Motor neuron (in vitro differentiated cells): ENCODE measurements at regions not wholly inside any gene's neighbourhood (a gene's known extent, or its start where the extent isn't known, plus 50 kb on each side); places are given as distances from the start of the nearest gene placed in this dataset.
"Not testable (repeated sequence)": the region's sequence is repeated elsewhere in the genome, so short reads cannot be mapped to it uniquely, and the experiment has no call there.

ENCODE experiments used
- ATAC-seq, 8 experiments: fragments of 200-7000 bp; cut with Tn5 transposase; replicated peaks in 6 of 8; 2 replicates each; pipeline ENCODE4 v1.8.0; 2021; ENCODE audit warnings: mild to moderate bottlenecking in 8 of 8, moderate library complexity in 8 of 8
- H3K27ac ChIP-seq, 2 donors: fragments of 250-450 bp; sonication (Bioruptor Pico); 2 replicates each; pipeline ENCODE4 v1.9.0; 2021; ENCODE audit warnings: antibody characterized with exemption in 2 of 2, mild to moderate bottlenecking in 2 of 2, moderate library complexity in 1 of 2
- H3K4me1 ChIP-seq, 2 donors: fragments of 250-450 bp; sonication (Bioruptor Pico); replicated peaks in 1 of 2; 2 replicates each; pipeline ENCODE4 v1.6.1; 2021; ENCODE audit warnings: antibody characterized with exemption in 2 of 2, mild to moderate bottlenecking in 2 of 2, moderate library complexity in 1 of 2
- H3K4me3 ChIP-seq, 5 donors: fragments of 250-450 bp; sonication (Bioruptor Pico); 2 replicates each; pipeline ENCODE4 v1.9.0; 2021; ENCODE audit warnings: antibody characterized with exemption in 5 of 5, mild to moderate bottlenecking in 5 of 5, moderate library complexity in 4 of 5
- WGBS, 10 experiments: fragments of 450-650 bp; shearing (Covaris generic); methylation state at CpG; one replicate each; pipeline ENCODE4 v1.0.0; 2022; 5-methylcytosine and 5-hydroxymethylcytosine counted together
- in situ Hi-C, 9 experiments: fragments of 400-800 bp; cut with MboI; loops; one replicate each; pipeline ENCODE4 v1.15.0; 2021; ENCODE audit warnings: low sequenced_read_pairs in 9 of 9, low pct_unique_long_range_greater_than_20kb in 2 of 9; ENCODE audit not compliant: unreplicated experiment in 9 of 9

DNA sequence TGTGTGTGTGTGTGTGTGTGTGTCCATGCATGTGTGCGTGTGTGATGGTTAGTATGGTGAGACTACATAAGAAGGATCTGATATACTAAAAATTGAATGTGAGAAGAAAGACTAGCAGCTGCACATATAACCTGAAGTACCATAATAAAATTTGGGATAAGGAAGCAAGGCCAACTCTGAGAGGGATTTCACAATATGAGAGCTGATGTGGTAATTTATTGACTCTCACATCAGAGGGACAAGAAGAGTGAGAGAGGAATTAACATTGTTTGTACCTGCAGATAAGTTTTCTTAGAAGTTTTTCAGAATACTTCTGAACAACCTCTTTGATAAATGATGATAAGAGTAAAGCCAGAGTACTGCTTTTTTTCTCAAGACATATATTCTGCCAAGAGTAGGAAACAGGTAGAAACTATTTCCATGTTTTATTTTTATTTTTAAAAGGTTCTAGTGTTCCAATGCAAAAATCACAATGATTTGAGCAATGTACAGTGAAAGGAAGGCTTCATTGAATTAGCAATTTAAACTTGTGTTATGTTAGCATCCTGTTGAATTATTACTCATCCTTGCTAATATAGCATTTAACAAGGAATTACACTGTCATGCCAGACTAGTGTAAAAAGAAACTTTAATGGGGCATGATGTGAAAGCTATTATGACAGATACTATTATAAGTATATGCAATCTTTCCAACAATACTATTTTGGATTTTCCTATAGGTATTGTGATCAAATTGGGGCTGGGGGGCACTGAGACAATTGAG, 415.5 kb upstream of the ARPP21 start:
- no peak overlapping the region for H3K27ac ChIP-seq
- WGBS, 10 experiments, result 0 to 83% (median 77%) methylated on average over 1 of the region's 1 CpG; no CpG with 5 or more reads in 5 of the 10 experiments
- peak in 3 of 8 experiments; percentile 47 to 68 (median 56) for ATAC-seq
- in situ Hi-C loops, result no loop called here
- H3K4me1 ChIP-seq, result no peaks in the 10 kb centered on the region
- H3K4me3 ChIP-seq, result no peak overlapping the region

DNA sequence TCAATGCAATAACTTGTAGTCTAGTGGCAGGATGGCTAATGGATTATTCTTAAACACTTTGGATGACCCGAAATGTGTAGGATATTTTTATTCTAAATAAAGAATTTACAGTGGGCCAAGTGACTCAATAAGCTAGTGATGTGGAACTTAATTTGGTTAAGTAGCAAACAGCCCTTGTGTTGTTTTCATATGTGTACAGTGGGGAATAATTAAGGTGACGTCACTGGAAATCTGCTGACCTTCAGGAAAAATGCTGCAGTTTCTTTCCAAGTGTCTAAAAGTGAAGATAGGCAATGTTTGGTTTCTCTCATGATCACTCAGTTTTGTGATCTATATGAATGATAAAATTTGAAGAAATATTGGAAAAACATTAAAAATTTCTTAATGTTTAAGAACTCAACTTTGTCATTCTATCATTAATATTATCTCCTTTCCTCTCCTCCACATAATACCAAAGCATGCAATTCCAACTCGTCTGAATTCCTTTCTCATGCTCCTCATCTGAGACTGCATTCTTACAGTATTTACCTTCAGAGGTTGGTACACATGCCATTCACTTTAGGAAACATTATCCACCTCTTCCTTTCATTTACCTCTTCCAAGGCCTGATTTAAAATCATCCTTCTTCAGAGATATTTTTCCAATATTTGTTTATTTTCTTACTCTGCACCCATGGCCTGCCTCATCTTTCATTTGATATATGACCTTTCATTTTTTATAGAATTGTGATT, 414.6 kb upstream of the ARPP21 start:
- ATAC-seq, result peak in 2 of 8 experiments; percentile 57
- Histone ChIP-seq H3K4me1 (no peaks in the 10 kb centered on the region), H3K4me3 (no peak overlapping the region), H3K27ac (no peak overlapping the region)
- WGBS, 10 experiments, result 0 to 80% (median 49%) methylated on average over 1 to 3 of the region's 3 CpGs
- in situ Hi-C loops, result no loop called here

- WGBS, 10 experiments, result 0 to 67% (median 46%) methylated on average over 1 to 2 of the region's 2 CpGs
- no peak for ATAC-seq
Observed at GRCh38 chr3:35241236-35241635, 398.1 kb upstream of the ARPP21 start.

DNA sequence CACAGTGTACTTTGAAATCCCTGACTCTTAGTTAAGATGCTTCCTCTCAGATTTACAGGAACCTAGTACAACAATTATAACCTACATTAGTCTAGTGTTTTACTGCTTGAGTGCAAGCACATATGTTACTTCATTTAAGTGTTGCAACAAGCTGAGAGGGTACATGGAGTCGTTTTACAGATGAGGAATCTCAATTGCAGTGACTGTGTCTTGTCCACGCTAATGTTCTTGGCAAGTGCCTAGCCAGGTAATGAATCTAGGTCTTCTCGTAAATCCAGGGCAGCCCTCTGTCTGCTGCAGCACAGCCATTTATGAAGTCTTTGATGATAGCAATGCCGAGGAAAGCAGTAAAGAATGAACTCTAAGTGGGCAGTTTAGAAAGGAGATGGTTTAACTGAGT, 384.4 kb upstream of the ARPP21 start:
- ATAC-seq, result no peak
- Histone ChIP-seq H3K4me1 (no peaks in the 10 kb centered on the region), H3K27ac (no peak overlapping the region), H3K4me3 (no peak overlapping the region)
- in situ Hi-C loops, result no loop called here
- WGBS, 10 experiments, result 0 to 100% (median 69%) methylated on average over 1 to 4 of the region's 4 CpGs; no CpG with 5 or more reads in 1 of the 10 experiments

More at GRCh38 chr3:35241236-35241635, 398.1 kb upstream of the ARPP21 start:
- Histone ChIP-seq H3K27ac (no peak overlapping the region), H3K4me3 (no peak overlapping the region), H3K4me1 (peaks cover 0 to 6% of the 10 kb centered on the region in 2 donors)
- in situ Hi-C loops, result no loop called here

DNA sequence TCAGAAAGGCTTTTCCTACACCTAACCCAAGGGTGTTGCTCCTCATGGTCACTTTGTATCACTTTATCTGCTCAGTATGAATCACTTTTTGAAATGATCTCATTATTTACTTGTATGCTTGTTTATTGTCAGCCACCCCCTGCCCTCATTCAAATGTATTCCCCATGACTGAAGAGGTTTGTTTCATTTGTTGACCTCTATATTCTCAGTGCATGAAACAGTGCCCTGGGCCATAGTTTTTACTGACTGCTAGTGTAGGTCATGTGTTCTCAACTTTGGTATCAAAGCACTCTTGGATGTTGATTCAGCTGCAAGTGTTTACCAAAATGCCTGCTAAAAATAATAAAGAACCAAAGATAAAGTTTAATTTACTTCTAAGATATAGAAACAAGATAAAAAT, 381.7 kb upstream of the ARPP21 start:
- Histone ChIP-seq H3K4me3 (no peak overlapping the region), H3K4me1 (no peaks in the 10 kb centered on the region), H3K27ac (no peak overlapping the region)
- in situ Hi-C loops, result no loop called here
- ATAC-seq, result peak in 1 of 8 experiments; percentile 39

DNA sequence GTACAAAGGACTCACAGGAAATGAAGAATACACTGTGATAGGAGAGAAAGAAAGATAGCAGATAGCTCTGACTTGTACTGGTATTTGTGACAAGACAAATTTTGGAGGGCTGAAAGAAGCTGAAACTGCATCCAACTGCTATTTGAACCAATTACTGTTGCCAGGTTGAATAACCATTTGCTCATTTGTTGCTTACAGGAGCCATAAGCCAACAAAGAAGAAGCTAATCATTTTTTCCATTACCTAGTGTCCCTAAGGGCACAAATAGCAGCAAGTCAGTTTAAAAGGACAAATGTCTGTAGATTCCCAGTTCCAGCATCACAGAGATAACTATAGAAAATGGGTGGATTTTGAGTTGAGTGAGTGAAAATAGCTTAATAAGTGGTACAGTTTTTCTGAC, 376.9 kb upstream of the ARPP21 start:
- no peaks in the 10 kb centered on the region for H3K4me1 ChIP-seq
- no peak for ATAC-seq
- in situ Hi-C loops, result no loop called here
- no peak overlapping the region for H3K4me3 ChIP-seq
- H3K27ac ChIP-seq, result no peak overlapping the region

- 0 to 100% (median 55%) methylated on average over 1 of the region's 1 CpG; no CpG with 5 or more reads in 4 of the 10 experiments for WGBS, 10 experiments
- no peak for ATAC-seq
- Histone ChIP-seq H3K27ac (no peak overlapping the region), H3K4me1 (no peaks in the 10 kb centered on the region), H3K4me3 (no peak overlapping the region)
- in situ Hi-C loops, result no loop called here
Observed at GRCh38 chr3:35263477-35263876, 375.8 kb upstream of the ARPP21 start.

DNA sequence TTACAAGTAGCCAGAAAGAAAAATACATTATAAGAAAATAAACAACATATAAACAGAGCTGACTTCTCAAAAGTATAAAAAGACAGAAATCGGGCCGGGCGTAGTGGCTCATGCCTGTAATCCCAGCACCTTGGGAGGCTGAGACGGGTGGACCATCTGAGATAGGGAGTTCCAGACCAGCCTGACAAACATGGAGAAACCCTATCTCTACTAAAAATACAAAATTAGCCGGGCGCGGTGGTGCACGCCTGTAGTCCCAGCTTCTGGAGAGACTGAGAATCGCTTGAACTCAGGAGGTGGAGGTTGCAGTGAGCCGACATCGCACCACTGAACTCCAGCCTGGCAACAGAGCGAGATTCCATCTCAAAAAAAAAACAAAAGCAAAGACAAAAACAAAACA, 373.3 kb upstream of the ARPP21 start:
- in situ Hi-C loops, ATAC-seq, H3K27ac ChIP-seq, H3K4me1 ChIP-seq, H3K4me3 ChIP-seq: not testable (repeated sequence)
- 42 to 100% (median 84%) methylated on average over 4 to 12 of the region's 12 CpGs; no CpG with 5 or more reads in 2 of the 10 experiments for WGBS, 10 experiments

DNA sequence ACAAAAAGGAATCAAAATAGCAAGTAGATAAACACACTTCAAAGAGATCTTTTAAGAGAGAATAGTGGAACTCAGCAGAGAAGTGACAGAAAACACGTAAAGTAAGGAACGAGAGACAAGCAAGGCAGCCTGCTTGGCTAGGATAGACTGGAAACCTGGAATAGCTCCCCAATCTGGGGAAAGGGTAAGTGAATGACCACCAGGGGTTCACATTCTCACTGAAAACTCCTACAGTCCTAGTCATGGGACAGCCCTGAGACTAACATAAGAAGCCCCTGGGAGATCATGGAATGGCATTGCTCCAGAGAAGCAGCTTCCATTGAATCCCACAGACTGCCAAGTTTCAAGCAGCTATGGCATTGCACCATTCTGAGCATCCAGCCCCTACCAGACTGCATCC, 363.6 kb upstream of the ARPP21 start:
- H3K4me1 ChIP-seq, result no peaks in the 10 kb centered on the region
- H3K27ac ChIP-seq, result no peak overlapping the region
- no peak overlapping the region for H3K4me3 ChIP-seq
- no peak for ATAC-seq
- in situ Hi-C loops, result no loop called here
- WGBS, 10 experiments, result 20 to 100% (median 91%) methylated on average over 1 to 2 of the region's 2 CpGs; no CpG with 5 or more reads in 2 of the 10 experiments

GRCh38 chr3:35276568-35276967, 362.8 kb upstream of the ARPP21 start:
- 0% methylated on average over 1 of the region's 1 CpG; no CpG with 5 or more reads in 9 of the 10 experiments for WGBS, 10 experiments
- ATAC-seq, result no peak

GRCh38 chr3:35291471-35292236, 347.7 kb upstream of the ARPP21 start:
- WGBS, 10 experiments, result 0 to 95% (median 42%) methylated on average over 1 to 4 of the region's 4 CpGs
- ATAC-seq, result no peak
- in situ Hi-C loops, result no loop called here
- Histone ChIP-seq H3K27ac (no peak overlapping the region), H3K4me3 (no peak overlapping the region), H3K4me1 (peaks cover 0 to 2% of the 10 kb centered on the region in 2 donors)

More at GRCh38 chr3:35276568-35276967, 362.8 kb upstream of the ARPP21 start:
- in situ Hi-C loops, result no loop called here
- no peak overlapping the region for H3K4me3 ChIP-seq
- H3K4me1 ChIP-seq, result no peaks in the 10 kb centered on the region
- no peak overlapping the region for H3K27ac ChIP-seq

DNA sequence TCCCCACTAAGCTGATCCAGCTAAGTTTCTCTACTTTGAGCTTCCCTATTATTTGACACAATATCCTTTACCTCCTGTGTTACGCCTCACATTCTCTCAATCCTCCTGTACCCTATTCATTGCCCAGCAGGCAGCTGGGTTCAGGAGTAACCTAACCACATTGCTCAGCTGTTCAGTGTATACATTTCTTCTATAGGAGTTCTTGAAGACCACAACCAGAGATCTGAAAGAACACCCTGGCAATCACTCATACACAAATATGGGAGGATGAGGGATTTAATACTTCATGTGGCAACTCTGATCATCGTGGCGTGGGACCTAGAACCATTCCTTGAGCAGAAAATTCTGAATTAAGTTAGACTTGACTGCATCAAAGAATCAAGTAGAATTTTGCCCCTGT, 346.8 kb upstream of the ARPP21 start:
- peaks cover 0 to 2% of the 10 kb centered on the region in 2 donors for H3K4me1 ChIP-seq
- H3K4me3 ChIP-seq, result no peak overlapping the region
- H3K27ac ChIP-seq, result no peak overlapping the region
- in situ Hi-C loops, result no loop called here
- no peak for ATAC-seq
- 0 to 100% (median 83%) methylated on average over 1 to 3 of the region's 3 CpGs; no CpG with 5 or more reads in 3 of the 10 experiments for WGBS, 10 experiments

- peaks cover 0 to 2% of the 10 kb centered on the region in 2 donors for H3K4me1 ChIP-seq
- no peak overlapping the region for H3K4me3 ChIP-seq
- ATAC-seq, result no peak
- H3K27ac ChIP-seq, result no peak overlapping the region
- in situ Hi-C loops, result no loop called here
- WGBS, 10 experiments, result 0 to 100% (median 78%) methylated on average over 2 of the region's 2 CpGs; no CpG with 5 or more reads in 1 of the 10 experiments
Observed at GRCh38 chr3:35295906-35296305, 343.4 kb upstream of the ARPP21 start.
